ENCODE measurements at regions not wholly inside any gene's neighbourhood (a gene's known extent, or its start where the extent isn't known, plus 50 kb on each side); places are given as distances from the start of the nearest gene placed in this dataset.

DNA sequence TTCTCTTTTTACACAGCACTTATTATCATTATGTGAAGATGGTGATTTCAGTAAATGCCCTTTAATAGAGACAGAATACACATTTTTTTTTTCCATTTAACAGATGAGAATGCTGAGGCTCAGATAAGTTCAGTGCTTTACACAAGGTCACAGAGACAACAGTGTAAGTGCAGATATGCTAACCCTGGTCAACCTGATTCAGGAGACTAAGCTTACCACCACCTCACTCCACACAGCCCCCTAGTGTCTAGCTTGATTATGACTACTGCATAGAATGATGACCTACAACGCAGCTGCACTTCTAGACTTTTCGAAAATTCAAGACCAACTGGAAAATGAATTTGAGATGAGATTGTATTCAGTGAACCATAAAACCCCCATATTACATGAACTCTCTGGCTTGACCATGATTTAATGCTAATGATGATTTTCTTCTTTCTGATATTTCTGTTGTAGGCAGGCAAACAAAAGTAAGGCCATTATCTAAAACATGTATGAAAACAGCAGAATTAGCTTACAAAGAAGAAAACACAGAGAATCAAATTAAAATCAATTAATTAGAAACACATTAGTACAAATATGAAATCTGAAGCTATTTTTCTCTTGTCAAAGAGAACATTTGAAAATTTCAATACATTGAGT, 212.1 kb upstream of the PHACTR1 start:
- Histone ChIP-seq H3K79me2 (ENCODE audit: insufficient read depth, low read length) (no peaks in the 10 kb centered on the region), H3K9me3 (ENCODE audit: control insufficient read depth, low read depth, low read length) (no peaks in the 10 kb centered on the region), H3K23ac (ENCODE audit: insufficient read length, low read depth, low read length) (no peak overlapping the region), H3K4me2 (ENCODE audit: insufficient read depth, insufficient read length, low read length) (no peak overlapping the region), H2BK20ac (ENCODE audit: low read depth, low read length, poor library complexity, severe bottlenecking) (no peak overlapping the region), H3K23me2 (ENCODE audit: insufficient read length, low read depth, low read length, poor library complexity, severe bottlenecking) (no peaks in the 10 kb centered on the region), H3K4ac (ENCODE audit: low read depth, low read length) (no peak overlapping the region), H3K14ac (ENCODE audit: insufficient read depth, low read length) (no peak overlapping the region), H2BK15ac (ENCODE audit: low read depth, low read length) (no peak overlapping the region), H2AK5ac (ENCODE audit: insufficient read length, low read length) (no peak overlapping the region), H3T11ph (ENCODE audit: low read length) (no peak overlapping the region), H3K27me3 (ENCODE audit: insufficient read depth, low read length) (no peaks in the 10 kb centered on the region), H2AFZ (ENCODE audit: low read length) (no peak overlapping the region), H3K27ac (ENCODE audit: insufficient read length, low read depth, low read length) (no peak overlapping the region), H3K9ac (ENCODE audit: extremely low read depth, insufficient read length, low read length) (no peak overlapping the region), H4K8ac (replicated peaks; ENCODE audit: insufficient read length, low read depth, low read length) (no peak overlapping the region), H3K79me1 (ENCODE audit: insufficient read depth, low read depth, low read length, poor library complexity, severe bottlenecking) (no peaks in the 10 kb centered on the region), H3K18ac (ENCODE audit: insufficient read length, low read depth, low read length) (no peak overlapping the region), H4K5ac (ENCODE audit: insufficient read length, low read depth, low read length) (no peak overlapping the region), H4K91ac (ENCODE audit: insufficient read length, low read depth, low read length) (no peak overlapping the region), H2BK120ac (ENCODE audit: low read depth, low read length, poor library complexity, severe bottlenecking) (no peak overlapping the region), H4K20me1 (ENCODE audit: control insufficient read depth, insufficient read depth, insufficient read length) (no peaks in the 10 kb centered on the region), H3K4me1 (ENCODE audit: insufficient read depth, low read length) (no peaks in the 10 kb centered on the region), H2BK5ac (ENCODE audit: insufficient read length, low read length) (no peak overlapping the region), H3K56ac (ENCODE audit: insufficient read length, low read depth, low read length) (no peak overlapping the region), H2BK12ac (ENCODE audit: insufficient read length, low read depth, low read length) (no peak overlapping the region)
- TF ChIP-seq, protein P1, sequence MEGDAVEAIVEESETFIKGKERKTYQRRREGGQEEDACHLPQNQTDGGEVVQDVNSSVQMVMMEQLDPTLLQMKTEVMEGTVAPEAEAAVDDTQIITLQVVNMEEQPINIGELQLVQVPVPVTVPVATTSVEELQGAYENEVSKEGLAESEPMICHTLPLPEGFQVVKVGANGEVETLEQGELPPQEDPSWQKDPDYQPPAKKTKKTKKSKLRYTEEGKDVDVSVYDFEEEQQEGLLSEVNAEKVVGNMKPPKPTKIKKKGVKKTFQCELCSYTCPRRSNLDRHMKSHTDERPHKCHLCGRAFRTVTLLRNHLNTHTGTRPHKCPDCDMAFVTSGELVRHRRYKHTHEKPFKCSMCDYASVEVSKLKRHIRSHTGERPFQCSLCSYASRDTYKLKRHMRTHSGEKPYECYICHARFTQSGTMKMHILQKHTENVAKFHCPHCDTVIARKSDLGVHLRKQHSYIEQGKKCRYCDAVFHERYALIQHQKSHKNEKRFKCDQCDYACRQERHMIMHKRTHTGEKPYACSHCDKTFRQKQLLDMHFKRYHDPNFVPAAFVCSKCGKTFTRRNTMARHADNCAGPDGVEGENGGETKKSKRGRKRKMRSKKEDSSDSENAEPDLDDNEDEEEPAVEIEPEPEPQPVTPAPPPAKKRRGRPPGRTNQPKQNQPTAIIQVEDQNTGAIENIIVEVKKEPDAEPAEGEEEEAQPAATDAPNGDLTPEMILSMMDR (conservative IDR thresholded peaks at IDR 0.05): peak; percentile 74
- no peak overlapping the region for H3K27ac Mint-ChIP-seq
- H3K27me3 Mint-ChIP-seq (ENCODE audit: low read depth): no peaks in the 10 kb centered on the region
- no peaks in the 10 kb centered on the region for H3K9me3 Mint-ChIP-seq
- H3K4me3 Mint-ChIP-seq: no peak overlapping the region
- no peak for DNase-seq
- H3K4me1 Mint-ChIP-seq: peaks cover 3 to 6% of the 10 kb centered on the region in 2 experiments; a peak in 3 of 4 replicates
- H3K36me3 Mint-ChIP-seq (ENCODE audit: insufficient read depth in 1 of 3, low read depth in 3 of 3): peaks cover 0 to 5% (median 0%) of the 10 kb centered on the region in 3 experiments; a peak in 2 of 7 replicates
- WGBS (ENCODE audit: extremely low coverage, insufficient read length, low lambda C conversion rate): no CpG with 5 or more reads among the region's 2 CpGs

Measured in H9 (cell line).